H1 (cell line): ENCODE measurements at regions not wholly inside any gene's neighbourhood (a gene's known extent, or its start where the extent isn't known, plus 50 kb on each side); places are given as distances from the start of the nearest gene placed in this dataset.

Source experiments
- ASH2L ChIP-seq: fragments of 200-600, 300-600 bp; sonication (generic); IDR thresholded peaks from one replicate; pipeline ENCODE4 v1.7.1; 2017; ENCODE audit warnings: low read length
- BCL11A ChIP-seq, 2 experiments: IDR thresholded peaks; one replicate each; pipeline ENCODE4 v1.6.1; 2011; ENCODE audit warnings: low read depth in 2 of 2, low read length in 2 of 2, mild to moderate bottlenecking in 2 of 2
- EGR1 ChIP-seq: IDR thresholded peaks from 2 replicates; pipeline ENCODE4 v1.6.1; 2011; ENCODE audit warnings: low read depth, low read length, borderline replicate concordance
- KDM1A ChIP-seq: fragments of 200-600, 300-600 bp; sonication (generic); IDR thresholded peaks from 2 replicates; pipeline ENCODE4 v1.7.1; 2016; ENCODE audit warnings: mild to moderate bottlenecking, low read length, borderline replicate concordance
- SRF ChIP-seq: IDR thresholded peaks from 2 replicates; pipeline ENCODE4 v1.6.1; 2011; ENCODE audit warnings: mild to moderate bottlenecking, low read depth, low read length, moderate library complexity

DNA sequence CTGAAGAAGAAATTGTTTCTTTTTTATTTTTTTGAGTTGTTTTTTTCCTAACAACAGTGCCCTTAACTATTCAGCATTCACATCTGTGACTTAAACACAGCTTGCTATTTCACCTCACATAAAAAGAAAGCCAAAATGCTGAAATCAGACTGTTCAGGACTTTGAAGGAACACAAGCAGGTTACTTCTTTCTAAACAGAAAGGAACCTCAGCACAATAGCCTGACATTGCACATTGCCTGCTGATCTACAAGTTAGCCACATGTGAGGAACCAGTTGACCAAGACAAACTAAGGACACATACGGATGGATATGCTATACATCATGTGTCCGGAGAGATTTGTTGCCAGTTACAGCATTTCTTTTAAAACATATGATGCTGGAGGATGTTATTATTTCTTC, 331.1 kb downstream of the FSIP2 start (continued):
- TF ChIP-seq BCL11A (IDR thresholded peaks at IDR 0.05; ENCODE audit: low read depth in 2 of 2, low read length in 2 of 2): no peak
- TF ChIP-seq SRF: no peak
- no peak for TF ChIP-seq EGR1
- TF ChIP-seq ASH2L: no peak
- no peak for TF ChIP-seq KDM1A
